GM10248 (cell line): ENCODE measurements at regions not wholly inside any gene's neighbourhood (a gene's known extent, or its start where the extent isn't known, plus 50 kb on each side); places are given as distances from the start of the nearest gene placed in this dataset.

Experiments used
- CTCF ChIA-PET: fragments of 300-600 bp; sonication (Branson Sonifier 250); formaldehyde crosslinking; extraction: SDS; loops from one replicate; lab custom pipeline; 2021; ENCODE audit warnings: antibody characterized with exemption; lab: Yijun Ruan, JAX
- POLR2A ChIA-PET: fragments of 350-650 bp; sonication (Branson Sonifier 250); formaldehyde crosslinking; extraction: SDS; loops from one replicate; lab custom pipeline; 2020; ENCODE audit warnings: antibody characterized with exemption; lab: Yijun Ruan, JAX
- DNase-seq: peaks from one replicate; pipeline ENCODE4 v3.0.0; 2012; ENCODE audit errors: extremely low spot score
- CTCF ChIP-seq: IDR thresholded peaks from 2 replicates; pipeline ENCODE4 v1.5.1; 2012; ENCODE audit warnings: mild to moderate bottlenecking, low read depth; ENCODE audit errors: extremely low read depth, missing control alignments, control extremely low read depth

DNA sequence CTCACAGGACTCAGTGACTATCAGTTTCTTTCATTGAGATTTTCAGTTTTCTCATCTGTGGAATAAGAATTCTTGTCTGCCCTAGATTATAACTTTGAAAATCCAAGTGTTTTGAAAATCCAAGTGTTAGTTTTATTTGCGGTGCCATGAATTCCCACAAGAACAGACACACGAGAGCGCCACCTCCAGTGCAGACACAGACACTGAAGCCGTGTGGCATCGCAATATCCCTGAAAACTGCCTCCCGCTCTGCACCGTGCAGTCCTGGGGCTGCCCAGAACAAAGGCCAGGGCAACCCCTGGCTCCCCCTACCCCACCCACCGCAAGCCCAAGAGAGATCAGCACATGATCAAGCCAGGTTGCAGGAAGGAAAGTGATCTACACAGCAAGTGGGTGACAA, 229.5 kb upstream of the ASIC2 start:
- TF ChIP-seq CTCF, result no peak
- DNase-seq, result no peak
- CTCF ChIA-PET, result interaction anchor here (0.7 to 5.0 kb wide), 4 partner anchors 21 to 228 kb away, joined by 3 to 44 read pairs (median 4); no protein-coding TSS in a partner anchor
- POLR2A ChIA-PET, result no interaction called here

- CTCF ChIA-PET, result interaction anchor here (1.0 to 1.4 kb wide), 2 partner anchors 17 to 20 kb away, joined by 3 read pairs; no protein-coding TSS in a partner anchor
Observed at GRCh38 chr17:33523577-33523981, 230.5 kb upstream of the ASIC2 start.

GRCh38 chr17:33525186-33525585, 232.1 kb upstream of the ASIC2 start:
- DNase-seq, result no peak
- POLR2A ChIA-PET, result no interaction called here
- CTCF ChIA-PET, result interaction anchor here (0.8 to 1.0 kb wide), 2 partner anchors 123 to 223 kb away, joined by 3 read pairs; no protein-coding TSS in a partner anchor
- TF ChIP-seq CTCF, result no peak

More at GRCh38 chr17:33523577-33523981, 230.5 kb upstream of the ASIC2 start:
- DNase-seq, result no peak
- POLR2A ChIA-PET, result no interaction called here
- TF ChIP-seq CTCF, result no peak

GRCh38 chr17:33526717-33527116, 233.6 kb upstream of the ASIC2 start:
- ChIA-PET CTCF (interaction anchor here (0.9 kb wide), 1 partner anchor 14 kb away, joined by 3 read pairs; no protein-coding TSS in a partner anchor), POLR2A (no interaction called here)

DNA sequence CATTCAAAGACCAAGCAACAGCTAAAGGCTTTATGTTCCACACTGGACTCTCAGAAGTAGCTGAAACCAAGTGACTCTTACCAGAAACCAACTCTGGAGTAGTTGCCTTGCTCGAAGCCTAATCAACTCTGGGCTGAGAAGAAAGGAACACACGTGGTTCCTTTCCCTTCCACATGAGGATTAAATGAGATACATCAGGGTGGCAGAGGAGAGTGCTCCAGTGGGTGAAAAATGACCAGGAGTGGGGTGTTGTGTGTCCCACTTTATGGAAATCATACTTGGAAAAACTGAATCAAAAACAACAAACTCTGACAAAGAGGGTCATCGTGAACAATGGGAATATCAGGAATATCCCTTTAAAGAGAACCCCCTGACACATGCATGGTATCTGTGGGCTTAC, 234.2 kb upstream of the ASIC2 start:
- CTCF ChIA-PET, result interaction anchor here (0.9 kb wide), 1 partner anchor 14 kb away, joined by 3 read pairs; no protein-coding TSS in a partner anchor
- POLR2A ChIA-PET, result no interaction called here
- DNase-seq, result no peak
- TF ChIP-seq CTCF, result no peak

More at GRCh38 chr17:33526717-33527116, 233.6 kb upstream of the ASIC2 start:
- no peak for TF ChIP-seq CTCF
- DNase-seq, result no peak

DNA sequence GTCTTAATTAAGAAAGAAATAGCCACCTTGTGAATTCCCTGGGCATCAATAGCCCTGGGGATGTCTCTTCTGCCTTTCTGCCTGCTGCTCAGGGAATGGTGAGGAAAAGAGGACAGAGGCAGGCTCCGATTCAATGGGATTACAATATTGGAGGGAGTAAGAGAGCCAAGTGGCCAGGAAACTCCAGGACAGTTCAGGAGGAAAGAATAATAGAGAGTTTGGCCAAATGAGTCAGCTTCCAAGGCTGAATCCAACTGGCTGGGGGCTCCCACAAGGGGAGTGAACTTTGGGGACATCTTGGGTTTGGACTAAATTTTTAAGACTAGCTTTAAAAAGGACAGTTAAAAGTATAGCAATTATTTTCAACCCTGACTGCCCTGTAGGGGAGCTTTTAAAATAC, 235.8 kb upstream of the ASIC2 start:
- POLR2A ChIA-PET, result interaction anchor here (0.5 kb wide), 1 partner anchor 111 kb away, joined by 6 read pairs; no protein-coding TSS in a partner anchor
- CTCF ChIA-PET, result interaction anchor here (1.5 to 3.7 kb wide), 2 partner anchors 9 to 25 kb away, joined by 3 to 23 read pairs; no protein-coding TSS in a partner anchor
- no peak for TF ChIP-seq CTCF
- no peak for DNase-seq
